ENCODE measurements at regions not wholly inside any gene's neighbourhood (a gene's known extent, or its start where the extent isn't known, plus 50 kb on each side); places are given as distances from the start of the nearest gene placed in this dataset.

- DNase-seq (no peak), ATAC-seq (no peak)
- Histone ChIP-seq H3K36me3 (no peaks in the 10 kb centered on the region), H3K27ac (no peak overlapping the region), H3K4me1 (no peaks in the 10 kb centered on the region), H3K4me3 (no peak overlapping the region), H3K27me3 (no peaks in the 10 kb centered on the region), H3K9me3 (no peaks in the 10 kb centered on the region)
- 90% methylated on average over 4 of the region's 4 CpGs for WGBS (ENCODE audit: insufficient coverage, low coverage, low lambda C conversion rate, missing lambda C conversion rate)
- intact Hi-C loops (cut with DNase I), result no loop called here
- no peak for TF ChIP-seq POLR2A (IDR thresholded peaks at IDR 0.05)
- no peak for TF ChIP-seq CTCF (IDR thresholded peaks at IDR 0.05)
Observed at GRCh38 chr13:97131447-97131846, 90.7 kb upstream of the MBNL2 start.

- intact Hi-C loops (cut with DNase I), result no loop called here
- Histone ChIP-seq H3K4me1 (no peaks in the 10 kb centered on the region), H3K9me3 (no peaks in the 10 kb centered on the region), H3K36me3 (no peaks in the 10 kb centered on the region), H3K4me3 (no peak overlapping the region), H3K27me3 (no peaks in the 10 kb centered on the region), H3K27ac (no peak overlapping the region)
- DNase-seq, result no peak
- ATAC-seq, result peak; percentile 68 to 84 (median 75)
- TF ChIP-seq CTCF (IDR thresholded peaks at IDR 0.05) (no peak), POLR2A (IDR thresholded peaks at IDR 0.05) (no peak)
- 67% methylated on average over 3 of the region's 3 CpGs for WGBS (ENCODE audit: insufficient coverage, low coverage, low lambda C conversion rate, missing lambda C conversion rate)
Observed at GRCh38 chr13:97133554-97133953, 88.6 kb upstream of the MBNL2 start.

- no peak overlapping the region for H3K4me3 ChIP-seq
- DNase-seq (no peak), ATAC-seq (peak in 2 of 4 donors; percentile 36 to 81)
- no peaks in the 10 kb centered on the region for H3K9me3 ChIP-seq
- TF ChIP-seq CTCF (IDR thresholded peaks at IDR 0.05), result no peak
- TF ChIP-seq POLR2A (IDR thresholded peaks at IDR 0.05), result no peak
- H3K27me3 ChIP-seq, result no peaks in the 10 kb centered on the region
- no peaks in the 10 kb centered on the region for H3K4me1 ChIP-seq
- intact Hi-C loops (cut with DNase I), result no loop called here
- no peaks in the 10 kb centered on the region for H3K36me3 ChIP-seq
- 74% methylated on average over 2 of the region's 3 CpGs for WGBS (ENCODE audit: insufficient coverage, low coverage, low lambda C conversion rate, missing lambda C conversion rate)
- H3K27ac ChIP-seq, result no peak overlapping the region
Observed at GRCh38 chr13:97133955-97134354, 88.2 kb upstream of the MBNL2 start.

GRCh38 chr13:97134364-97135095, 87.6 kb upstream of the MBNL2 start:
- ATAC-seq (no peak), DNase-seq (no peak)
- H3K4me3 ChIP-seq, result no peak overlapping the region
- TF ChIP-seq CTCF (IDR thresholded peaks at IDR 0.05) (no peak), POLR2A (IDR thresholded peaks at IDR 0.05) (no peak)
- H3K27me3 ChIP-seq, result no peaks in the 10 kb centered on the region
- H3K36me3 ChIP-seq, result no peaks in the 10 kb centered on the region
- no peaks in the 10 kb centered on the region for H3K4me1 ChIP-seq
- no peak overlapping the region for H3K27ac ChIP-seq
- 95% methylated on average over 11 of the region's 11 CpGs for WGBS (ENCODE audit: insufficient coverage, low coverage, low lambda C conversion rate, missing lambda C conversion rate)
- intact Hi-C loops (cut with DNase I), result no loop called here
- no peaks in the 10 kb centered on the region for H3K9me3 ChIP-seq
